Mucosa of rectum (tissue), 2 donors: ENCODE measurements at regions not wholly inside any gene's neighbourhood (a gene's known extent, or its start where the extent isn't known, plus 50 kb on each side); places are given as distances from the start of the nearest gene placed in this dataset.
A peak's percentile ranks its signal among the peaks of the same experiment; 100 is the strongest.
"Not testable (repeated sequence)": the region's sequence is repeated elsewhere in the genome, so short reads cannot be mapped to it uniquely, and the experiment has no call there.

Experiments used
- H3K27ac ChIP-seq, 2 donors: one replicate each; pipeline ENCODE4 v1.7.0; 2013; ENCODE audit warnings: inconsistent platforms in 2 of 2, low read depth in 2 of 2, low read length in 2 of 2
- H3K27me3 ChIP-seq, 2 donors: one replicate each; pipeline ENCODE4 v1.7.0; 2013; ENCODE audit warnings: low read length in 2 of 2; ENCODE audit not compliant: control insufficient read depth in 2 of 2, insufficient read depth in 2 of 2
- H3K36me3 ChIP-seq, 2 donors: one replicate each; pipeline ENCODE4 v1.7.0; 2013; ENCODE audit warnings: low read length in 2 of 2; ENCODE audit not compliant: control insufficient read depth in 2 of 2, insufficient read depth in 2 of 2
- H3K4me1 ChIP-seq, 2 donors: one replicate each; pipeline ENCODE4 v1.7.0; 2013; ENCODE audit warnings: low read length in 2 of 2, mild to moderate bottlenecking in 1 of 2; ENCODE audit not compliant: control insufficient read depth in 2 of 2, insufficient read depth in 2 of 2
- H3K4me3 ChIP-seq, 2 donors: one replicate each; pipeline ENCODE4 v1.7.0; 2013; ENCODE audit warnings: low read length in 2 of 2
- H3K9ac ChIP-seq, 2 donors: one replicate each; pipeline ENCODE4 v1.7.0; 2013; ENCODE audit warnings: low read length in 2 of 2, low read depth in 1 of 2, mild to moderate bottlenecking in 1 of 2
- H3K9me3 ChIP-seq, 2 donors: one replicate each; pipeline ENCODE4 v1.7.0; 2013; ENCODE audit warnings: low read length in 2 of 2; ENCODE audit not compliant: control insufficient read depth in 2 of 2
- donor health status: healthy.
- donor health status: Normal muscosa, but diverticular disease.

DNA sequence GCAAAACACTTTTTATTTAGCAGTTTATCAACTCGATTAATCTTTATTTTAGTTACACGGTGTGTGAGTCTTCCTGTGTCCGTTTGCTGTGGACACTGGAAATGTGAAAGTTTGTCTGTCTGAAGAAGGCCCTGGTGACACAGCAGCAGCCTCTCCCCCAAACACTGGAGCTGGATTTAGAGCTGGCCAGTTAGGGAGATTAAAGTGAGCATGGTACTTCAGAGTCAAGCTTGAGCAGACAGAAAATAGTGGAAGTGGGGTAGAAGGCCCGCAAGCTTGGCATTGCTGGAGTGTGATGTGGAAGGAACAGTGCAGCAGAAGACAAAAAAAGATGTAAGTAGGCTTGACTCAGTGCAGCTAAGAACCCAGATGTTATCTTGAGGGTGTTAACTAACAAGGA lies 85.9 kb downstream of the POM121L12 start:
- Histone ChIP-seq H3K36me3 (no peaks in the 10 kb centered on the region), H3K27ac (no peak overlapping the region), H3K9me3 (no peaks in the 10 kb centered on the region), H3K4me1 (no peaks in the 10 kb centered on the region), H3K9ac (no peak overlapping the region), H3K4me3 (no peak overlapping the region), H3K27me3 (no peaks in the 10 kb centered on the region)

DNA sequence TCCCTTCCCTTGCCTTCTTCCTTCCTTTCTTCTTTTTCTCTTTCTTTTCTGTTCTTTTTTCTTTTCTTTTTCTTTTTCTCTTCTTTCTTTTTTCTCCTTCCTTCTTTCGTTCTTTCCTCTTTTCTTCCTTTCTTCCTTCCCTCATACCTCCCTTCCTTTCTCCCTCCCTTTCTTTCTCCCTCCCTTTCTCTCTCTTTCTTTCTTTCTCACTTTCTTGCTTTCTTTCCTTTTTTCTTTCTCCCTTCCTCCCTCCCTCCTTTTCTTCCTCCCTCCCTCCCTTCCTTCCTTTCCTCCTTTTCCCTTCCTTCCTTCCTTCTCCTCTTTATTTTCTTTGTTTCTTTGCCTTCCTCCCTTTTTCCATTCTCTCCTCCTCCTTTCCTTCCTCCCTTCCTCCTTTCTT lies 96.3 kb downstream of the POM121L12 start:
- no peak overlapping the region for H3K4me3 ChIP-seq
- H3K27ac ChIP-seq: no peak overlapping the region
- H3K9me3 ChIP-seq: no peaks in the 10 kb centered on the region
- H3K4me1 ChIP-seq: no peaks in the 10 kb centered on the region
- H3K9ac ChIP-seq: no peak overlapping the region
- no peaks in the 10 kb centered on the region for H3K36me3 ChIP-seq
- H3K27me3 ChIP-seq: no peaks in the 10 kb centered on the region

DNA sequence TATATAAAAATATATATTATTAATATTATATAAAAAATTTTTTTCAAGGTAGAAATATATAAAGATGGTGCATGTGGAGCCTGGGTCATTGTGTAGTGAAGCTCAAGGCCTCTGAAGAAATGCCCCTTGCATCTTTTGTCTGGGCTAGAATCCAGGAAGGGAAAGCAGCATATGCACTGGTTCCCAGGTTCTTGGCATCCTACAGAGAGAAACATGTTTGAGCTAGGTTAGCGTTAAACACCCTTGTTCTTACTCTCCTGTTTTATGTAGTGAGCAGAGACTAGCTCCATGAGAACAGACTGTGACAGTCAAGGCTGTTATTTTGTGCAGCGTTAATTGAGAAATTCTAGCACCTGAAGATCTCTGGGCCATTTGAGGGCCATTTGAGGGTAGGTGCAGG lies 116.1 kb downstream of the POM121L12 start:
- Histone ChIP-seq H3K4me1 (no peaks in the 10 kb centered on the region), H3K27ac (no peak overlapping the region), H3K9me3 (no peaks in the 10 kb centered on the region), H3K36me3 (no peaks in the 10 kb centered on the region), H3K9ac (no peak overlapping the region), H3K27me3 (no peaks in the 10 kb centered on the region), H3K4me3 (no peak overlapping the region)

DNA sequence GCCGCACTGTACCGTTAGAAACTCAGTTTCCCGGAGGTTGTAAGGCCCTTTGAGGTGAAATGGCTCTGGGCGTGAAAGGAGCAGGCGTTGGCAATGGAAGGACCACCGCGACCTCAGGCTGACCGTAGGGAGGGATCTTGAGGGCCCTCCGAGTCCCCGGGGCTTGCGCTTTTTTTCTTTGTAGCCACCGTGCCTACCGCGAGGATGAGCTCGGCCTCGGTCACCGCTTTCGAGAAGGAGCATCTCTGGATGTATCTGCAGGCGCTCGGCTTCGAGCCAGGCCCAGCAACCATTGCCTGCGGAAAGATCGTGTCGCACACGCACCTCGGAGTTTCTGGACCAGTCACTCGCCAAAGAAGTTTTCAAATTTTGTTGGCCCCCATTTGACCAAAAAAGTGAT lies 151.8 kb downstream of the POM121L12 start:
- not testable (repeated sequence) for H3K36me3 ChIP-seq, H3K27ac ChIP-seq, H3K9me3 ChIP-seq, H3K9ac ChIP-seq, H3K4me1 ChIP-seq, H3K27me3 ChIP-seq, H3K4me3 ChIP-seq

DNA sequence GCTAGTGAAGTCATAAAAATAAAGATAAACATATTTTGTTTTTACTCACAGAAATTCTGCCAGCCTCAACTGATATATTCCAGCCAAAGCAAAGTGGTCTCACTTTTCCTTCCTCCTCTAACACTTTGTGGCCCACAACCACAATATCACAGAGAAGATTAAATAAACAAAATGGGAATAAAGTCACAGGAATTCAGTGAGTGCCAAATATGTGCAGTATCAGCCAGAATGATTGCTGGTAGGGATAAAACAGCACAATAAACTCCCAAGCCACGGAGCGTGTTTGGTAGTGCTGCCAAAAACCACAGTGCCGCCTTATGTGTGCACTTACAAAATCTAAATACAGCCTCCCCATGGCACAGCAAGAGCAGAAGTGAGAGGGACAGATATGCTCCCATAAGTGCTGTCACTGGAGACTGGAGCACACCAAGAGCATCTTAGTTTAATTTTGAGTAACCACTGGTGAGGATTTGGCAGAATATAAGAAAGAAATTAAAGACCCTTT lies 155.8 kb downstream of the POM121L12 start:
- H3K27ac ChIP-seq: no peak overlapping the region
- no peak overlapping the region for H3K4me3 ChIP-seq
- no peaks in the 10 kb centered on the region for H3K9me3 ChIP-seq
- no peaks in the 10 kb centered on the region for H3K36me3 ChIP-seq
- H3K27me3 ChIP-seq: no peaks in the 10 kb centered on the region
- H3K9ac ChIP-seq: no peak overlapping the region
- H3K4me1 ChIP-seq: no peaks in the 10 kb centered on the region

DNA sequence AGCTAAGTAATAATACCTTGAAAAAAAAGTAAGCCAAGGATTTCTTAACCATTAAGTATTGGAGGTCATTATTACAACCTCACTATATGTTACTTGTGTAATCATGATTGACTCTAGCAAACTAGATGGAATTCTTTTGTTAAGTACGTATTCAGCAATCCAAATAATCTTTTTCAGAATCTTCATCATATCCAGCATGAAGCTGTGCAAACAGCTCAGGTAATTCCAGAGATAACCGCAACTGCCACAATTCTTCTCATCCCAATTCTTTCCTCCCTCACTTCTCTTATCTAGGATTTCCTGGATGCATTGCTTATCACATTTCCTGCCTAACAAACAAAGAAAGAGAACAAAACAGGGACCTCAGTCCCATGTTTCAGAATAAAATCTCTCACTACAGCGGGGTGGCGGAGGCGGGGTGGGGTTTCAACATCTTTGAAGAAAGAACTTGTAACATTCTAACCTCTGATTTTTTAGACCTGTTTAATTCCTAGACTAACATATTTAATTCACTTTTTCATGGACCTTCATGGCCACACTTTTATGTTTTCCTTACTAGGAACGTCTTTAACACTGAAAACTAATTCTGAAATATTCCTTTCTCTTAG lies 156.5 kb downstream of the POM121L12 start:
- Histone ChIP-seq H3K36me3 (no peaks in the 10 kb centered on the region), H3K4me1 (no peaks in the 10 kb centered on the region), H3K9ac (no peak overlapping the region), H3K4me3 (no peak overlapping the region), H3K27me3 (no peaks in the 10 kb centered on the region), H3K9me3 (no peaks in the 10 kb centered on the region), H3K27ac (no peak overlapping the region)

DNA sequence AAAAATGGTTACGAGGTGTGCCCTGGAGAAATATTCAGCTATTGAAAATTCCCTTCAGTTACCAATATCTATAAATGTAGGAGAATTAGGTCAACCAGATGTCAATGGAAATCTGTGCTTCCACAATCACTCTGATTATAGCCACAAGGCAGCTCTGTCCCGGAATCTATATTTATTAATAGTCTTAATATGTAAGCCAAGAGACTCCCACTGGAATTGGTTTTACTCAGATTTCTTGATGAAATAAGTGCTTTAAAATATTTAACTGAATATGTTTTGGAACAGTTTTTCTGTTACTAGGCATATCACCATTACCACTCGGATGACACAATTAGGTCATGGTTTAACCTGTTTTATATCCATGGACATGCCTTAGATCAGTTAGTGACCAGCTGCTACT lies 169.6 kb downstream of the POM121L12 start:
- Histone ChIP-seq H3K9me3 (no peaks in the 10 kb centered on the region), H3K36me3 (no peaks in the 10 kb centered on the region), H3K27me3 (no peaks in the 10 kb centered on the region), H3K27ac (no peak overlapping the region), H3K9ac (no peak overlapping the region), H3K4me3 (no peak overlapping the region), H3K4me1 (no peaks in the 10 kb centered on the region)

DNA sequence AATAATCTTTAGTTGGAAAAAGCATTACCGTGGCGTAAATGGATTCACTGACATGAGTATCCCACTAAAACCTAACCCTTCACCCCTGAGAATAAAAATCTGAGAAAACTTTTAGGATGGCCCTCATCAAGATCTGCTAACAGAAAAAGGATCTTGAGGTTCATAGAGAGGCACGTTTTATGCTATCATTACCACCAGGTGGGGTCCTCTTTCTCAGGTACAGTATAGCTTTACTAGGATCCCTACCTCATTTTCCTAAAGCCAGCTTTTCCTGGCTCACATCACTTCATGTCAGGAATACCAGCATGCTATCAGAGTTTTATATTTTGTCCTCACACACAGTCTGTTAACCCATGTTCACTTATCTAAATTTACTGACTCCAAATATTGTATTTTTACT lies 173.7 kb downstream of the POM121L12 start:
- peaks cover 0 to 2% of the 10 kb centered on the region in 2 donors for H3K9me3 ChIP-seq
- H3K27ac ChIP-seq: no peak overlapping the region
- H3K9ac ChIP-seq: no peak overlapping the region
- no peaks in the 10 kb centered on the region for H3K4me1 ChIP-seq
- no peaks in the 10 kb centered on the region for H3K36me3 ChIP-seq
- H3K27me3 ChIP-seq: no peaks in the 10 kb centered on the region
- H3K4me3 ChIP-seq: no peak overlapping the region

DNA sequence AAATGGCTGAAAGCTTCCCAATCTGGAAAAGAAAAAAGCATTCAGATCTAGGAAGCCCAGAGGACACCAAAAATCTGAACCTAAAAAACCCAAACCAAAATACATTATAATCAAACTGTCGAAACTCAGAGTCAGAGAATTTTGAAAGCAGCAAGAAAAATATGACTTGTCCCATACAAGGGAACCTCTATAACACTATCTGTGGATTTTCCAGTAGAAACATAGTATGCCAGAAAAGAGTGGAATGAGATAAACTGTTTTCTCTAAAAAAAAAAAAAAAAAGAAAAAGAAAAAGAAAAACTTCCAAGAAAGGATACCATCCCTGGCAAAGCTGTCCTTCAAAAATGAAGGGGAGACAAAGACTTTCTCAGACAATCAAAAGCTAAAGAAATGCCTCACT lies 179.0 kb downstream of the POM121L12 start:
- Histone ChIP-seq H3K36me3 (no peaks in the 10 kb centered on the region), H3K27me3 (no peaks in the 10 kb centered on the region), H3K27ac (no peak overlapping the region), H3K4me3 (no peak overlapping the region), H3K9me3 (peaks cover 4 to 8% of the 10 kb centered on the region in 2 donors), H3K9ac (no peak overlapping the region), H3K4me1 (no peaks in the 10 kb centered on the region)

DNA sequence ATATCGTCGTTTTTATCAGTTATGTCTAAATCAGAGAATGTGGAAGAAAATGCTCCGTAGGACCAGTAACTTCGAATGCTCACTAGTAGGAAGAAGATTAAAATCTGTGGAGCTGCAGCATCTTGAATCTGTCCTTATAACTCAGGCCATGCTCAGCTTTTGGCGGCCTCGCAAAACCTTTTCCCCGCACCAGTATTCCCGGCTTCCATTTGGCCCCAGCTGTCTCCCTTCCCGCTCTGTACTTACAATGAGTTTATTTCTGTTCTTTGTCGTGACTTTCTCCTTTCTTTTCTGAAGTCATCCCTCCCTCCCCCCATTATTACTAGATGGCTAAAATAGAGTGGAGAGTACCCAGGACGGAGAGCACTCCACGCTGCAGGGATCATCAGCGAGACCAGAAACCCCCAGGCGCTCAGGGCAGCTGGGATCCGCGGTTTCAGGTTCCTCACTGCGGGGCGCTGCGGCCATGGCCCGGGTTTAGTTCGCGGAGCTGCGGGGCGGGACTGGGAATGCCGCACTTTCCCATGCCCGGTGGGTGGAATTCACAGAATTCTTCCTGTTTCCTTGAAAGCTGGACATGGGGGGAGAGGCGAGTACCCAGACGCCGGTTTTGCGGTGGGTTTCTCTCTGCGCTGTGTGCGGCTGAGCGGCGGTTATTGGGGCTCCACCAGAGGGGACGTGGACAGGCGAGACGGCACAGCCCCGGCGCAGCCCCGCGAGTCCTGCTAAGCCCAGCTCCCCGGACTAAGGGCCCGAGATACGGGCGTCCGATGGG lies 183.5 kb downstream of the POM121L12 start:
- H3K4me3 ChIP-seq: peak overlapping the region; percentile 9 to 16

More for the DNA sequence above, 183.5 kb downstream of the POM121L12 start:
- no peaks in the 10 kb centered on the region for H3K27me3 ChIP-seq
- H3K9ac ChIP-seq: no peak overlapping the region
- no peaks in the 10 kb centered on the region for H3K4me1 ChIP-seq
- no peak overlapping the region for H3K27ac ChIP-seq
- peaks cover 2 to 8% of the 10 kb centered on the region in 2 donors for H3K9me3 ChIP-seq
- no peaks in the 10 kb centered on the region for H3K36me3 ChIP-seq
